Peyer's patch (tissue), 4 donors: ENCODE measurements at regions not wholly inside any gene's neighbourhood (a gene's known extent, or its start where the extent isn't known, plus 50 kb on each side); places are given as distances from the start of the nearest gene placed in this dataset.

ENCODE experiments used
- DNase-seq, 3 donors: peaks; one replicate each; pipeline ENCODE4 v3.0.0-alpha.2; 2017 to 2019
- H3K27ac ChIP-seq, 4 donors: fragments of 200-600 bp; sonication (generic); one replicate each; pipeline ENCODE4 v1.5.1; 2016 to 2019
- H3K27me3 ChIP-seq, 2 donors: fragments of 200-600 bp; sonication (generic); one replicate each; pipeline ENCODE4 v1.5.1; 2019
- H3K36me3 ChIP-seq, 3 donors: fragments of 200-600 bp; sonication (generic); one replicate each; pipeline ENCODE4 v1.5.1; 2016 to 2019
- H3K4me1 ChIP-seq, 4 donors: fragments of 200-600 bp; sonication (generic); one replicate each; pipeline ENCODE4 v1.5.1; 2016 to 2019
- H3K4me3 ChIP-seq, 4 donors: fragments of 200-600 bp; sonication (generic); 1 replicate in 3 of 4; 2 replicates in 1 of 4; pipeline ENCODE4 v1.5.1; 2016 to 2019; ENCODE audit warnings: mild to moderate bottlenecking in 1 of 4
- H3K9me3 ChIP-seq, 4 donors: fragments of 200-600 bp; sonication (generic); one replicate each; pipeline ENCODE4 v1.5.1; 2016 to 2019; ENCODE audit warnings: mild to moderate bottlenecking in 1 of 4
- CTCF ChIP-seq, 6 experiments: fragments of 450-650 bp in 4 of 6; fragments of 200-600 bp in 2 of 6; sonication (generic) in 1 of 6; IDR thresholded peaks; one replicate each; pipeline ENCODE4 v1.5.1; 2017 to 2019; ENCODE audit warnings: antibody characterized with exemption in 6 of 6, mild to moderate bottlenecking in 3 of 6, moderate library complexity in 1 of 6
- POLR2A ChIP-seq, 2 donors: fragments of 450-650 bp; IDR thresholded peaks; one replicate each; pipeline ENCODE4 v1.5.1; 2017; ENCODE audit warnings: antibody characterized with exemption in 2 of 2, mild to moderate bottlenecking in 2 of 2, moderate library complexity in 2 of 2

- Histone ChIP-seq H3K36me3 (no peaks in the 10 kb centered on the region), H3K9me3 (no peaks in the 10 kb centered on the region), H3K27me3 (peaks cover 0 to 4% of the 10 kb centered on the region in 2 donors), H3K27ac (no peak overlapping the region), H3K4me3 (no peak overlapping the region), H3K4me1 (peaks cover 0 to 5% (median 0%) of the 10 kb centered on the region in 4 donors)
- DNase-seq: no peak
- TF ChIP-seq POLR2A (IDR thresholded peaks at IDR 0.05) (no peak), CTCF (IDR thresholded peaks at IDR 0.05) (no peak)
Observed at GRCh38 chr14:97410667-97411620, 613.8 kb downstream of the VRK1 start.

DNA sequence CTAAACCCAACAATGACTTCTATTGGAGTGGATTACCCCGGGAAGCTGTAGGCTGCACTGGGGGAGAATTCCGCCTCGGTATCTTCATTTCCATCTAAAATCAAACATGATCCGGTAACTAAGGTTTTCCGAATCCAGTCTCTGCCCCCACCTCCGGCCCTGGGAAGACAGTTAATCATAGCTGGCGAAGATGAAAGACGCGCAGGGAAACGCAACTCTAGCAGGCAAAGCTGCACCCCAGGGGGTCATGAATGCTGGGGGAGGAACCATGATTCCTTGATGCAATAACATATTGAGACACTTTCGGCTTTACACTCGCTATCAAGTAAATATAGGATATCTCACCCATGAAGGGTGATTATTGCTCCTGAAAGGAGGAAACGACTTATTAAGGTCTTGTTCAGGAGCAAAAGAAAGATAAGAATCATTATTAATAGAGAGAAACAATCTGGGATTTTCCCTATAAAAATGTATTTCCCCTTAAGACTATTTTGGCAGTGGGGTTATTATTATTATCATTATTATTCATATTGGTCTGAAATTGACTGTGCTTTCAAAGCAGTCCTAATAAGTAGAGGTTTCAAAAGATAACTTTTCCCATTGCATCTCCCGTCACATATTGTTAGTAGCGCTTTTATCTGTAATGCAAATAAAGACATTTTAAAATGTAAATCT, 614.9 kb downstream of the VRK1 start:
- DNase-seq: no peak
- H3K27ac ChIP-seq: no peak overlapping the region
- TF ChIP-seq CTCF (IDR thresholded peaks at IDR 0.05): no peak
- TF ChIP-seq POLR2A (IDR thresholded peaks at IDR 0.05): no peak
- H3K27me3 ChIP-seq: peaks cover 0 to 4% of the 10 kb centered on the region in 2 donors
- H3K9me3 ChIP-seq: no peaks in the 10 kb centered on the region
- H3K4me3 ChIP-seq: no peak overlapping the region
- H3K36me3 ChIP-seq: no peaks in the 10 kb centered on the region
- H3K4me1 ChIP-seq: peaks cover 0 to 5% (median 0%) of the 10 kb centered on the region in 4 donors

DNA sequence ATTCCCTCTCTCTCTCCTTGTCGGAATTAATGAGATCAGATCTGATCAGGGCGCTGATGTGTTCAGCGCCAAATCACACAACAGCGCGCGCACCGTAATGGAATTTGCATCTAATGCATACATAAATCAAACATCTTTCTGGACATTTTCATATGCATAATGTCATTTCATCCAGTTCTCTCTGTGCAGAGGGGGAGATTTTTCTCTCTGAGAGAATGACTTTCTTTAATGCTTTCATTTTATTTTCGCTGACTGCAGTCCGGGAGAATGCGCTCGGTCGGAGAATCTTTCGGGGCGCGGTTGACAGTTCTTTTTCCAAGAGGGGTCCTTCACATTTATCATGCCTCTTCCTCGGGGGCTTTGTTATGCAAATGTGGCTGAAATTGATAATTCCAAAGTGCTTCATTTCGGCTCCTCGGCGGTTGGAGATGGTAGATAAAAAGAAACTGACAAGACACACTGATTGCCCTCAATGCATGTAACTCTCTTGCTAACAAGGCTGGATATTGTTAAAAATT, 615.9 kb downstream of the VRK1 start:
- Histone ChIP-seq H3K4me1 (peaks cover 0 to 5% (median 0%) of the 10 kb centered on the region in 4 donors), H3K27ac (no peak overlapping the region), H3K4me3 (peak overlapping the region in 1 of 4 donors; percentile 13), H3K36me3 (no peaks in the 10 kb centered on the region), H3K27me3 (peaks cover 0 to 4% of the 10 kb centered on the region in 2 donors), H3K9me3 (no peaks in the 10 kb centered on the region)
- DNase-seq: no peak
- TF ChIP-seq POLR2A (IDR thresholded peaks at IDR 0.05) (no peak), CTCF (IDR thresholded peaks at IDR 0.05) (no peak)

DNA sequence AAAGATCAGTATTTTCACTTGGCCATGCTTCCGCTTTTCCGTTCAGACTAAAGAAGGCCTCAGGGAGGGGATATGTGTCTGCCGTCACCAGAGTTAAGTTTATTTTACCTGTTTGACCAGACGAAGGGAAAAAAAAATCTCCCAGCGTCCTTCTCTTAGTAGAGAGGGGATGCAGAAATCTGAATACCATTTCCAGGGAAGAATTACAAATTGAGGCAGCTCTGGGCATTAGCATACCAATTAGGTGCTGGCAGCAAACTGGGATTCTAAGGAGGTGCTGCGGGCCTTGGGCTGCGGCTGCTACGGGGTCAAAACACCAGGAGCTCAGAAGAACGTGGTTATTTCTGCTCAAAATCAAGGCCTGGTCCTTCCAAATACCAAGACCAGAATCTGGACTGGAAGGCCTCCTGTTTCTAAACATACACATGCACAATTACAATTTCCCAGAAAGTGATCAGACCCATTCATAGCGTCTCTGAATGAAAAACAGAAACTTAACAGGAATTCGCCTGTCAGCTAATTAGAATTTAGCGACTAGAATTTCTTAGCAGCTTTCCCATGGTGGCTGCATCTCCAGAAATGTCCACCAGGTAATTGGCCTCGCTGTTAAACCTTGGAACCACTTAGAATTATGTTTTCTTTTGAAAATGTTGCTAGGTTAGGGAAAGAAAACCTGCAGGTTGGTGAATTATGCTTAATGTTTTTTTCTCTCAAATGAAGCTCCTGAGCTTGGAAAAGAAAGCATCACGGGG, 617.0 kb downstream of the VRK1 start:
- no peaks in the 10 kb centered on the region for H3K36me3 ChIP-seq
- peaks cover 0 to 5% (median 0%) of the 10 kb centered on the region in 4 donors for H3K4me1 ChIP-seq
- H3K27ac ChIP-seq: no peak overlapping the region
- TF ChIP-seq CTCF (IDR thresholded peaks at IDR 0.05) (no peak), POLR2A (IDR thresholded peaks at IDR 0.05) (no peak)
- DNase-seq: no peak
- no peak overlapping the region for H3K4me3 ChIP-seq
- H3K9me3 ChIP-seq: no peaks in the 10 kb centered on the region
- peaks cover 0 to 4% of the 10 kb centered on the region in 2 donors for H3K27me3 ChIP-seq

DNA sequence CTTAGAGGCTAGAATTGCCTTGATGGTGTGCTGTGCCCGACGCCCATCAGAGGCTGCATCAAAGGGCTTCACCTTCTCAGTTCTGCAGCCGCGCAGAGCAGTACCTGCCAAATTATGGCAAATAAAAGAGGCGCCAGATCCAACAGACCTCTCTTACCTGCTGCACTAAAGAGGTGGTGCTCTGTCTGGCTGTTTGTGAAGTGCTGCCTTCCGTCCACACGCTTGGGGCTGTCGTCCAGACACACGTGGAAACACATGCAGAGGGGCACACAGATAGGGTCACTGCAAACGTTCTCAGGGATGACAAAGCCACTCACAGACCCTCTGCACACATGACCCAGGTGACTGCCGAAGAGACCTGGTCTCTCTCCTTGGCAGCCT, 617.5 kb downstream of the VRK1 start:
- peaks cover 0 to 4% of the 10 kb centered on the region in 2 donors for H3K27me3 ChIP-seq
- TF ChIP-seq CTCF (IDR thresholded peaks at IDR 0.05) (no peak), POLR2A (IDR thresholded peaks at IDR 0.05) (no peak)

More for the DNA sequence above, 617.5 kb downstream of the VRK1 start:
- Histone ChIP-seq H3K9me3 (no peaks in the 10 kb centered on the region), H3K4me3 (no peak overlapping the region), H3K27ac (no peak overlapping the region), H3K4me1 (peaks cover 0 to 5% (median 0%) of the 10 kb centered on the region in 4 donors), H3K36me3 (no peaks in the 10 kb centered on the region)
- no peak for DNase-seq
